ENCODE measurements at regions not wholly inside any gene's neighbourhood (a gene's known extent, or its start where the extent isn't known, plus 50 kb on each side); places are given as distances from the start of the nearest gene placed in this dataset.

- no peak for TF ChIP-seq EZH2 (IDR thresholded peaks at IDR 0.05; ENCODE audit: borderline replicate concordance, low read depth, low read length, severe bottlenecking)
- no peak for TF ChIP-seq CTCF (IDR thresholded peaks at IDR 0.05; ENCODE audit: extremely low read depth in 1 of 2, insufficient read depth in 1 of 2, low read depth in 1 of 2, low read length in 2 of 2)
- no peak for TF ChIP-seq POLR2AphosphoS5 (IDR thresholded peaks at IDR 0.05; ENCODE audit: insufficient read depth, low read depth, low read length)
- TF ChIP-seq POLR2A (IDR thresholded peaks at IDR 0.05; ENCODE audit: low read depth, low read length), result no peak
- TF ChIP-seq JUN (IDR thresholded peaks at IDR 0.05; ENCODE audit: borderline replicate concordance, insufficient read depth, insufficient read length, low read depth), result no peak
These were observed 115.0 kb upstream of the ADRA1B start for GRCh38 chr5:159801303-159801702.
